ENCODE measurements at regions not wholly inside any gene's neighbourhood (a gene's known extent, or its start where the extent isn't known, plus 50 kb on each side); places are given as distances from the start of the nearest gene placed in this dataset.

DNA sequence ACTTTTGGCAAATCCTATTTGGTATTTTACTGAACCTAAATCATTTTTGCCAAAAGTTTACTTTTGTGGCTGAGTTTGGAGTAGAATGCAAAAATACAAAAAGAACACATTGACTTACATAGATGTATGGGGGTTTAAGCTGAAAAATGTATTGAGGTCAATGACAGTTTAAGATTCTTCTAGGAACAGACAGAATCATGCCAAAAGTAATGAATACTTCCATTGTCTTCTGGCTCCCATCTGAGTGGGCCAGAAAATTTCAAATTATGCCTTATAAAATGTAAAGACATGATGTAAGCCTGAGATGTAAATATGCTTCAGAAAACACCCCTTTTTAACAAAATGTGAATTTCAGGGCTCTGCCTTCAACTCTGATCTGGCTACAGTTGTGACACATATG lies 375.1 kb upstream of the DPH6 start:
- Mint-ChIP-seq H3K27me3 (peaks cover 0 to 10% (median 1%) of the 10 kb centered on the region in 5 donors), H3K9me3 (peaks cover 0 to 20% (median 3%) of the 10 kb centered on the region in 9 donors), H3K36me3 (no peaks in the 10 kb centered on the region), H3K4me3 (no peak overlapping the region), H3K27ac (no peak overlapping the region), H3K4me1 (no peaks in the 10 kb centered on the region)
- ATAC-seq (no peak), DNase-seq (no peak)
- POLR2A ChIA-PET: no interaction called here

DNA sequence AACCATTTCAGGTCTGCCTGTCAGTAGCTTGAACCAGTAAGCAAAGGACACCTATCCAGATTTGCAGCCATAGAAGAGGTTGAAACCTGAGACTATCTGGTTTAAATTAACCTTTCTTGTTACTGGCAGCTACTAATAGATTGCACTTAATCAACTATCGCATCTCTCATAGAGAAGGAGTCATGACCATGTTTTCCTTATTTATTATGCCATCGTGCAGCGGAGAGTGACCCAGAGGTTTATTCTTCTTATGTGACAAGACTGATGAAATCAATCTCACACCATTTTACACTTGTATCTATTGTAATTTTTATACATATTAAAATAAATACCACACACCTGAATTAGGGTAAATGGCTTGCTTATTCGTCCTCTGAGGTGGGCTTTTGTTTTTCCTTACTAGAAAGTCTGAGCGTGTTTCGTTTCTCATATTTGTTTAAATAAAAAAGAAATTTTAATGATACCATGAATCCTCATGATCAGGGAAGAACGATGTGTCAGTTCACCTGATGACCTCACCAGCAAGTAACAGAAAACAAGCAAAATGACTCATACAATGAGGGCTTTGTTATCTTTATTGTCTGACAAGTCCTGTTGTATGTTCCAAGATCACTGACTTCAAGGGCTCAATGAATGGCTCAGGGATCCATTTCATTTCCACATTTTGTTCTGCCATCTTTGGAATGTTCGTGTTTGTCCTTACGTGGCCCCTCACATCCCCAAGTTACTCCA lies 379.5 kb upstream of the DPH6 start:
- POLR2A ChIA-PET: no interaction called here
- DNase-seq: no peak
- H3K36me3 Mint-ChIP-seq: no peaks in the 10 kb centered on the region
- H3K27ac Mint-ChIP-seq: no peak overlapping the region
- no peaks in the 10 kb centered on the region for H3K27me3 Mint-ChIP-seq
- H3K4me3 Mint-ChIP-seq: no peak overlapping the region
- H3K9me3 Mint-ChIP-seq: peaks cover 0 to 3% (median 0%) of the 10 kb centered on the region in 9 donors
- no peaks in the 10 kb centered on the region for H3K4me1 Mint-ChIP-seq
- ATAC-seq: no peak

DNA sequence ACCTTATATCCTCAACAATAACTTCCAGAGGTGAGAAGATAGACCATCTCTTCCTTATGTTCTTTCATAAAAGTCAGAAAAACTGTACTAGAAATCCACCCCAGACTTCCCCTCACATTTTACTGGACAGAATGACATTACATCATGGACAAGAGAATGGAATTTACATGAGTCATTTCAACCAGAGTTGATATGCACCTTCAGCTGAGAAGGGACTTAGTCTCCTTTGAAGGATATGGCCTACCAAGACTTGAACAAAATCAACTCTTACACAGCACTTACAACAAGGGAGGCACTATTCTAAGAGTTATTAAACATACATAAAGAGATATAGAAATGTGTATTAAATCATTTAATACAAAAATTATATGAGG lies 380.0 kb upstream of the DPH6 start:
- POLR2A ChIA-PET: no interaction called here
- Mint-ChIP-seq H3K27ac (no peak overlapping the region), H3K4me1 (no peaks in the 10 kb centered on the region), H3K36me3 (no peaks in the 10 kb centered on the region), H3K27me3 (no peaks in the 10 kb centered on the region), H3K9me3 (peaks cover 0 to 3% (median 0%) of the 10 kb centered on the region in 9 donors), H3K4me3 (no peak overlapping the region)
- DNase-seq (no peak), ATAC-seq (no peak)

DNA sequence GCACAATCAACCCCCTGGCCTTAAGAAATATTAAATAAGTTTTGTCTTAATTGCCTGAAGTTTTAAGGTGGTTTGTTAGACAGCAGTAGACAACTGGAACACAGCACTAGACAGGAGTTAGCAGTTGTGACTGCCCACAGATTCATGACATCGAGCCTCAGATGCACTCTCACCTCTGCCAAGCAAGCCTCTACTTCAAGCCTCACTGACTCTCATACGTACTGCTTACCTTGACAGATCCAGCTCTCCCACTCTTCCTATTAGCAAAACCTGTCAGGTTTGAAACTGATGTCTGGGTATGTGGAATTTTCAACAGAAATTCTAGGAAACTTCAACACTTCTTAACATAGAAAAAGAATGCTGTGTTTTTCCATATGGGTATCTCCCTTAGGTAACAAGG lies 382.9 kb upstream of the DPH6 start:
- Mint-ChIP-seq H3K4me3 (no peak overlapping the region), H3K4me1 (no peaks in the 10 kb centered on the region), H3K36me3 (no peaks in the 10 kb centered on the region), H3K27ac (no peak overlapping the region), H3K27me3 (no peaks in the 10 kb centered on the region), H3K9me3 (peaks cover 0 to 3% (median 0%) of the 10 kb centered on the region in 9 donors)
- no peak for DNase-seq
- POLR2A ChIA-PET: no interaction called here
- ATAC-seq: no peak

DNA sequence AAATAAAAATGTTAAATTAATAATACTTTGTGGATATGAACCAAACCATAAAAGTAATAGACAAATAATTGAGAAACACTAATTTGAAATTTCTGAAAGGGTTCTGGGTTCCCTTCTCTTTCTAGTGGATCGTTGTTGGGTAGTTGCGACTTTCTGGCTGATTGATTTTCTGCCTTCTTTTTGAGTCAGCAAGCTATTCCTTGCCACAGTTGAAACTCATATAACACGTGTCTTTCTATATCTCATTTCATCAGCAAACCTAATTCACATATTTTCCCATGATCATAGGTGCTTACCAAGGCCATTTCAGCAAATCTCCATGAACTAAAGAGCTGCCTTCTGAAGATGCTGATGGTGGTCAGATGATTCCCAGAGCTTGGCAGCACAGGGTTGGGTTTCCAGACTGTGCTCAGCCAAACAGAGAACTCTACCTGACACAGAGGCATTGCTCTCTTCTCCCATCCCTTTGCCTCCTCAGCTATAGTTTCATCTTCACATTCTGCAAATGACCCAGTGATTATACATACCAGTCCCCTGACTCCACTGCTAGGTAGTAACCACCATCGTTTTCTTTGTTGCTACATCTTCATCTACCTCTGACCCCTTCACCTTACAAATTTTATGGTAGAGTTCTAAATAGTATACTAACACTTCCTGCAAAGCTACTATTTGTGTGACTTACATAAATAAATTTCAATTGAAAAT lies 383.9 kb upstream of the DPH6 start:
- Mint-ChIP-seq H3K36me3 (no peaks in the 10 kb centered on the region), H3K4me1 (no peaks in the 10 kb centered on the region), H3K27me3 (no peaks in the 10 kb centered on the region), H3K27ac (no peak overlapping the region), H3K4me3 (no peak overlapping the region), H3K9me3 (peaks cover 0 to under 1% (median 0%) of the 10 kb centered on the region in 9 donors)
- ATAC-seq (no peak), DNase-seq (no peak)
- POLR2A ChIA-PET: no interaction called here

DNA sequence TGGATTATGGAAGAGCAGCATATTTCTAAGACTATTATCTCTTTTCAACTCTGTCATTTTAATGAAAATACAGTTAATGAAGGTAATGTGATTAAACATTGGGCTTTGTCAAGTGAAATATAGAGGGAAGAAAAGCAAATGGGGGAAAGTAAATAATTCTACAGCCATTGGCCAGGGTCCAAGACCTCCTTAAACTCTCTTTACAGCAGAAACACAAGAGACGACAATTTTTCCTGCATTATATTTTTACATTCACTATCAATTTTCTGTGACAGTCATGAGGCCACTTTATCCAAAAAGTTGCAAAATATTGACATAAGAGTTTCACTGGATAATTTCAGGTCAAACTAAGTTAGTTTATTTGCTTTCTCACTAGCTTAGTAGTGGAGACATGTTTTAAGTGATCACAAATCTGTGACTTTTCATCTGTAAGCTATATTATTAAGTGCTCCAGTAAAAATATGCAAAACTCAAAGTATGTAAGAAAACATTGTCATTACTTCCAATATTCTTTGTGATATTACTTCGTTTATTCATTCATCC lies 385.9 kb upstream of the DPH6 start:
- H3K4me3 Mint-ChIP-seq: no peak overlapping the region
- no peak overlapping the region for H3K27ac Mint-ChIP-seq
- ATAC-seq (no peak), DNase-seq (no peak)
- no peaks in the 10 kb centered on the region for H3K4me1 Mint-ChIP-seq
- H3K27me3 Mint-ChIP-seq: no peaks in the 10 kb centered on the region
- no peaks in the 10 kb centered on the region for H3K9me3 Mint-ChIP-seq
- H3K36me3 Mint-ChIP-seq: no peaks in the 10 kb centered on the region
- POLR2A ChIA-PET: no interaction called here

DNA sequence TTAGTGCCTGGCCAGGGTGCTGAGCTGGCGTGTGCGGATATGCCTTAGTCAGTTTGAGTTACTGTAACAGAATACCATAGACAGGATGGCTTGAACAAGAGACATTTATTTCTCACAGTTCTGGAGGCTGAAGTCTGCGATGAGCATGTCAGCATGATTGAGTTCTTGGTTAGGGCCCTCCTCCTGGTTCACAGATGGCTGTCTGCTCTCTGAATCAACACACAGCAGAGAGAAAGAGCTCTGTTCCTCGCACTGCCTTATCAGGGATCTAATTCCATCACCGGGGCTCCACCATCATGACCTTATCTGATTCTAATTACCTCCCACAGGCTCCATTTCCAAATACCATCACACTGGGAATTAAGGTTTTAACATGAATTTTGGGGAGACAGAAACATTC lies 386.6 kb upstream of the DPH6 start:
- no peak overlapping the region for H3K27ac Mint-ChIP-seq
- ATAC-seq (no peak), DNase-seq (no peak)
- H3K4me1 Mint-ChIP-seq: no peaks in the 10 kb centered on the region
- POLR2A ChIA-PET: no interaction called here
- no peak overlapping the region for H3K4me3 Mint-ChIP-seq
- H3K36me3 Mint-ChIP-seq: no peaks in the 10 kb centered on the region
- no peaks in the 10 kb centered on the region for H3K27me3 Mint-ChIP-seq
- no peaks in the 10 kb centered on the region for H3K9me3 Mint-ChIP-seq

DNA sequence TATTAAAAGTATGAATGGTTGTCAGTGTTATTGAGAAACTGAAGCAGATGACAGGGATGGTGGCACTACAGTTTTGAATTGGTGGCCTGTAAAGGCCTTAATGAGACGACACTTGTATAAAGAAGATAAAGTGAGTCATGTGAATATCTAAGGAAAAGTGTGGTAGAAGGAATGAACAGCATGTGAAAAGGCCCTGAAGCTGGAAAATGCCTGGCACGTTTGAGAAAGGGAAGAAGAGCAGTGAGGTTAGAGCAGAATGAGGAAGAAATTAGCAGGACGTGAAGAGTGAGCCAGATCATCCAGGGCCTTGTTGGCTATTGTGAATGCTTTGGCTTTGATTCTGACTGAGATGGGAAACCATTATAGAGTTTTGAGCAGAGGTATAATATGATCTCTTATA lies 387.6 kb upstream of the DPH6 start:
- H3K36me3 Mint-ChIP-seq: no peaks in the 10 kb centered on the region
- no peak overlapping the region for H3K27ac Mint-ChIP-seq
- no peak for ATAC-seq
- no peaks in the 10 kb centered on the region for H3K4me1 Mint-ChIP-seq
- DNase-seq: no peak
- no peaks in the 10 kb centered on the region for H3K27me3 Mint-ChIP-seq
- POLR2A ChIA-PET: no interaction called here
- H3K9me3 Mint-ChIP-seq: peaks cover 0 to 3% (median 0%) of the 10 kb centered on the region in 9 donors
- H3K4me3 Mint-ChIP-seq: no peak overlapping the region

DNA sequence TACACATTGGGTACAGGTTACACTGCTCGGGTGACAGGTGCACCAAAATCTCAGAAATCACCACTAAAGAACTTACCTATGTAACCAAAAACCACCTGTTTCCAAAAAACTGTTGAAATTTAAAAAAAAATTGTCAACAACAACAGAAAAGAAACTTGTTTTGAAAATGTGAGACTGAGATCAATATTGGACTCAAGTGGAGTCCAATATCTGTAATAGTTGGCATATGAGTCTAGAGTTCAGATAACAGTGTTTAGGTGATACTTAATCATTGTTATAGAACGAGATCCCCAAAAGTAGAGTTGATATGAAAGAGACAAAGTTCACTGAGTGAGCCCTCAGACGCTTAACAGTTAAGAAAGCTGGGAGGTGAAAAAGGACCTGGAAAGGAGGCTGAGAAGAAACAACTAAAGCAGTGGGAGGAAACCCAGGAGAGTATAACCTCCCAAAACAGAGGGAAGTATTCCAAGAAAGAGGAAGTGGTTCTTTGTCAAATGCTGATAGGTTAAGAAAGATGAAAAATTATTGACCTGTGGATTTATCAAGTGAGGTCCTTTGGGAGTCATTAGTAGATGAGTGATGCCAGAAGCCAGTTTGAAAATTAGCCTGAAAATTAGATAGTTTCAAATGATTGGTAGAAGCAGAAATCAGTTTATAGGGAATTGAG lies 388.6 kb upstream of the DPH6 start:
- POLR2A ChIA-PET: no interaction called here
- DNase-seq: no peak
- no peak overlapping the region for H3K27ac Mint-ChIP-seq
- H3K4me1 Mint-ChIP-seq: no peaks in the 10 kb centered on the region
- no peak overlapping the region for H3K4me3 Mint-ChIP-seq
- no peaks in the 10 kb centered on the region for H3K27me3 Mint-ChIP-seq
- H3K36me3 Mint-ChIP-seq: no peaks in the 10 kb centered on the region
- no peak for ATAC-seq
- H3K9me3 Mint-ChIP-seq: peaks cover 0 to 3% (median 0%) of the 10 kb centered on the region in 9 donors

DNA sequence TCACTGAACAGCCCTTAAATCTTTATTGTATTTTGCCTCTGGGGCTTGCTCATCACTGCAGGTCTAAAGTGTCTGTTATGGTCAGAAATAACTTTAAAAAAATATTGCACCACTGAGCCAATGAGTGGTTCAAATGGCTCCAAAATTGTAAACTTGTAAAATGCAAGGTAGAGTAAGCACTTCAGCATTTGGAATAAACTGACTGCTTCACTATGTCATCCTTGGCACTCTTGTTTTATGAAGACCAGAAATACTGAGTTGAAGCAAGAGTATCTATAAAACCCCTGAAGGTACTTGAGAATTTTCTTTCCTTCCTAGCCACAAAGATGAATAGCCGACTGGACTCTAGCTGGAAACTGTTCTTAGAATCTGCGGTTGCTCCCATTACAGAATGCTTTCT lies 390.3 kb upstream of the DPH6 start:
- H3K27ac Mint-ChIP-seq: no peak overlapping the region
- H3K4me1 Mint-ChIP-seq: no peaks in the 10 kb centered on the region
- H3K27me3 Mint-ChIP-seq: no peaks in the 10 kb centered on the region
- H3K9me3 Mint-ChIP-seq: peaks cover 0 to 7% (median 0%) of the 10 kb centered on the region in 9 donors
- ATAC-seq: no peak
- H3K36me3 Mint-ChIP-seq: no peaks in the 10 kb centered on the region
- H3K4me3 Mint-ChIP-seq: no peak overlapping the region
- DNase-seq: no peak
- POLR2A ChIA-PET: no interaction called here

DNA sequence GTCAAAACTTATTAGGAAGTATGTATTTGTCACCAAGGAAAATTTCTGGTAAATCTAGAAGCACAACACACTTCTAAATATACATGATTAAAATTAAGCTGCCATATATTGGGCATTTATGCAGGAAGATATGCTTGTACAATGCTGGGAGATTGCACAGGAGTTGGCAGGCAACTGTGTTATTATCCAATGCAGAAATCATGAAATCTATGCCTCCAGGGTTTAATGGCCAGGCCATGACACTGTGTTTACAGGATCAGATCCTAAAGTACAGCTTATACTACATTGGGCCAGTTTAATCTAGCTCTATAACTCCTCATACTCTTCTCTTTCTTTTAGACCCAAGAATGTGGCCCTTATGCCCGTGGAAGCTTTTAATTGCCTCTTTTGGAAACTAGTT lies 391.4 kb upstream of the DPH6 start:
- Mint-ChIP-seq H3K27ac (no peak overlapping the region), H3K4me3 (no peak overlapping the region), H3K36me3 (no peaks in the 10 kb centered on the region), H3K9me3 (peaks cover 0 to 7% (median 0%) of the 10 kb centered on the region in 9 donors), H3K4me1 (no peaks in the 10 kb centered on the region), H3K27me3 (no peaks in the 10 kb centered on the region)
- DNase-seq: no peak
- no peak for ATAC-seq
- POLR2A ChIA-PET: no interaction called here

DNA sequence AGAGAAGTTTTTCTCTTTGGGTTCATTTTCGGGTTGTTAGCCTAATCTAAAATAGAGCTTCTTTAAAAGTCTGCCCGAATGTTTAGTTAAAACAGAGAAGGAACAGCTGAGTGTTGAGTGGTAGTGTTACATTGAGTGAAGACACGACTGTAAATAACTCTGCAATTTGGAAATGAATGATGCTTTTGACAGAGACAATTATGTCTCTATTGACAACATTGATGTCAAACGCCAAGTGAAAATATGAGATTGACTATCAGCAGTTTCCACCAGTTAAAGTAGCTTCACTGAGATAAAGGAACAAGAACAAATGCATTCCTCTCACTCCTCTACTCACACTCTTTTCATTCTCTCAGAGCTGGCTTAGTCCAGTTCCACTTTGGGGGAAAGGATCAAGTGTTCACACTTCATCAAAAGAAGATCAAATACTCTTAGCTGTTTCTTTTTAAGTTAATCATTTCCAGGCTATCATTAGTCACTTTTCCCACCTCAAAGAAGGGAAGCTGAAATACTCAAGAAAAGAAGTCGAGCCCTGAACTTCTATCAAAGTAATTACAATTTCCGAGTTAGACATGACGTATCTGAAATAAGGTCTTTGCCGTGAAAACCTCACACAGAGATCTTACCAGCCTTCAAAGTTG lies 399.1 kb upstream of the DPH6 start:
- no peak overlapping the region for H3K27ac Mint-ChIP-seq
- H3K4me1 Mint-ChIP-seq: no peaks in the 10 kb centered on the region
- no peaks in the 10 kb centered on the region for H3K27me3 Mint-ChIP-seq
- DNase-seq: no peak
- H3K9me3 Mint-ChIP-seq: peaks cover 0 to 23% (median 2%) of the 10 kb centered on the region in 9 donors
- no peak overlapping the region for H3K4me3 Mint-ChIP-seq
- POLR2A ChIA-PET: no interaction called here
- ATAC-seq: no peak
- no peaks in the 10 kb centered on the region for H3K36me3 Mint-ChIP-seq

DNA sequence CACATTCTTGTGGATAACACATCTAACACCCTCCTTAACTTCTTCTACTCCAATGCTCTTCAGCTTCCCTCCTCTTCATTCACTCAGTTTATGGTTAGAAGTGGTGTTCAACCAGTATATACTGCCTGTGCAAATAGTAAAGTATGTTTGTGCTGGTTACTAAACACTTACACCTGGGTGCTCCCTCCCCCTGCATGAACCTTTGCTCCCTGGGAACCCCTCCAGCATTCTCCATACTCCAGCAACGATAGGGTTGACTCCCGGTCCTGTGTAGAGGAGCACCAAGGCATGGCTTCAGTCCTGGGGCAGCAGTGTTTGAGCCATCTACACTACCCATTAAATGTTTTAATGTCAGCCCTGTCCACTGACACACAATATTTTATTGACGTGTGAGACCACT lies 407.5 kb upstream of the DPH6 start:
- POLR2A ChIA-PET: no interaction called here
- Mint-ChIP-seq H3K27me3 (peaks cover 0 to 2% (median 0%) of the 10 kb centered on the region in 5 donors), H3K4me1 (no peaks in the 10 kb centered on the region), H3K27ac (no peak overlapping the region), H3K4me3 (no peak overlapping the region), H3K36me3 (no peaks in the 10 kb centered on the region), H3K9me3 (peaks cover 0 to 2% (median 0%) of the 10 kb centered on the region in 9 donors)
- ATAC-seq: no peak
- no peak for DNase-seq
